Epithelial cell of esophagus (primary cell): ENCODE measurements at regions not wholly inside any gene's neighbourhood (a gene's known extent, or its start where the extent isn't known, plus 50 kb on each side); places are given as distances from the start of the nearest gene placed in this dataset.

ENCODE experiments used
- DNase-seq: peaks from one replicate; pipeline ENCODE4 v3.0.0; 2010; ENCODE audit warnings: low read depth
- H3K4me3 ChIP-seq: 2 replicates; pipeline ENCODE4 v1.5.1; 2011; ENCODE audit warnings: mild to moderate bottlenecking, low read length, control low read depth
- TF ChIP-seq, protein P1 (sequence below): IDR thresholded peaks from 2 replicates; pipeline ENCODE4 v1.5.1; 2011; ENCODE audit warnings: low read depth, mild to moderate bottlenecking, low read length, control low read depth, inconsistent platforms; ENCODE audit not compliant: insufficient read depth; ENCODE audit errors: missing control alignments

- H3K4me3 ChIP-seq = no peak overlapping the region
- DNase-seq = no peak
- TF ChIP-seq, protein P1, sequence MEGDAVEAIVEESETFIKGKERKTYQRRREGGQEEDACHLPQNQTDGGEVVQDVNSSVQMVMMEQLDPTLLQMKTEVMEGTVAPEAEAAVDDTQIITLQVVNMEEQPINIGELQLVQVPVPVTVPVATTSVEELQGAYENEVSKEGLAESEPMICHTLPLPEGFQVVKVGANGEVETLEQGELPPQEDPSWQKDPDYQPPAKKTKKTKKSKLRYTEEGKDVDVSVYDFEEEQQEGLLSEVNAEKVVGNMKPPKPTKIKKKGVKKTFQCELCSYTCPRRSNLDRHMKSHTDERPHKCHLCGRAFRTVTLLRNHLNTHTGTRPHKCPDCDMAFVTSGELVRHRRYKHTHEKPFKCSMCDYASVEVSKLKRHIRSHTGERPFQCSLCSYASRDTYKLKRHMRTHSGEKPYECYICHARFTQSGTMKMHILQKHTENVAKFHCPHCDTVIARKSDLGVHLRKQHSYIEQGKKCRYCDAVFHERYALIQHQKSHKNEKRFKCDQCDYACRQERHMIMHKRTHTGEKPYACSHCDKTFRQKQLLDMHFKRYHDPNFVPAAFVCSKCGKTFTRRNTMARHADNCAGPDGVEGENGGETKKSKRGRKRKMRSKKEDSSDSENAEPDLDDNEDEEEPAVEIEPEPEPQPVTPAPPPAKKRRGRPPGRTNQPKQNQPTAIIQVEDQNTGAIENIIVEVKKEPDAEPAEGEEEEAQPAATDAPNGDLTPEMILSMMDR = no peak
Observed at GRCh38 chr5:12323637-12324229, 419.5 kb upstream of the CTNND2 start.

DNA sequence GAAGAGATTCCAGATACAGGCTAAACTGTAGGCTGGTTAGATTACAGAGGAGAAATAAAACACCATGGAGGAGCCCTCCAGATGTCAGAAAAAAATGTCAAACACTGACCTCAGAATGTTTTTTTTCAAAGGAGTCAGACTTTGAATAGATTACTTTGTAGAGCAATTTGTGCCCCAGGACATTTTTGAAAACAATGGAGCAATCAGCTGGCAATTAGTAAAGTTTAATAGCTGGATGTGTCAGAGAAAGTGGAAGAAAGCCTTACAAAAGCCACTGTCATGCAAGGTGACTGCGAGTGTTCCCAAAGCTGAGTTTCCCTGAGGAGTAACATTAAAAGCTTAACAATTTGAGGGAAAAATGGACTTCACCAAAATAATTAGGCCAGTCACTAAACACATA, 417.8 kb upstream of the CTNND2 start:
- peak; percentile 21 for DNase-seq
- H3K4me3 ChIP-seq = no peak overlapping the region
- TF ChIP-seq, protein P1 = no peak

DNA sequence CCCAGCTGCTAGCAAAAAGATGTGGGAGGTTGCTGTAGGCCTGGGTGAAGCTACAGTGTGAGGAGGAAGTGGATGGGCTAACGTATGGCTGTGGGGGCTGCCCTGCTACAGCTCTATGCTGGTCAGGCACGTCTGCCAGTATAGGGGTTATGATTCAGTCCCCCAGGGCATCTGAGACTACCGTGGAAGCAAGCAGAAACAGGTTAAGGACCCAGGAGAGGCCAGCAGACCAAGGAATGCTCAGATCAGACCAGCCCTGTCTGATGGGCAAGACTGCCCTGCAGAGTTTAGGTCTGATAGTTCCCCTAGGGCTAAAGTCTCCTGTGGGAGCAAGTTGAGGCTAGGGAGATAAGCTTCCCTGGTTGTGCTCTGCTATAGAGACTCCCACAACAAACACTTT, 416.1 kb upstream of the CTNND2 start:
- TF ChIP-seq, protein P1 = no peak
- DNase-seq = peak; percentile 18

DNA sequence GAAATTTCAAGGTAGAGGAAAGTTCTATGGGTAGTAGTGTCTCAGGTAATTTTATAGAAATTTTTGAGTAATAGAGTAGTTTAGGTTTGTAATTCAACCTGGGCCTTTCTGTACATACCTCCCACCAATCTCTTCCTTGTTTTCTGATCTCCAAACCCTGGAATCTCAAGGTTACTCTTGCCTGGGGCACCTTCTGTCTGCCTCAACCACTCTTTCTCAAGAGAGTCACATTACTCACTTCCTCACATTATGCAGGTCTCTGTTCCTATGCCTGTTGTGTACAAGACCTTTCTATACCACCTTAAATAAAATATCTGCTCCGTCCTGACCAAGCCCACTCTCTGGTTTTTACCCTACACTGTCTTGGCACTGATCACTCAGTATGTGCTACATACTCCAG, 412.6 kb upstream of the CTNND2 start:
- no peak overlapping the region for H3K4me3 ChIP-seq
- DNase-seq = peak; percentile 85
- TF ChIP-seq, protein P1 = no peak

More for the DNA sequence above, 416.1 kb upstream of the CTNND2 start:
- H3K4me3 ChIP-seq = no peak overlapping the region

DNA sequence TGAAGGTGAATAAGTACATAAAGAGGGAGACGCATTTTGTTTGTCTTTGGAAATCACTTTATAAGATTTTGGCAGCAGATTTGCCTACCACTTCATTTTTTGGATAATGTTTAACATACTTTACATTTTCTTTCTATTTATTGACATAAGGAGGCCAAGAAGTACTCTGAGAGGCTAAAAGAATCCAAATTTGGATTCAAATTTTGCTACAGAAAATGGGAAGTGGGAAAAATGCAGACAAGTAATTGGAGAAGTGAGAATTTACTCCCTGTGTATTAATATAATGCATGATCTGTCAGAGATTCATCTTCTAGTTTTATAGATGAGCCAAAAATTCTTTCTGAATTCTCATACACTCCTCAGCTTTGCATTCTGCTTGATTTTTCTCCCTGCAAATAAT, 411.2 kb upstream of the CTNND2 start:
- H3K4me3 ChIP-seq = no peak overlapping the region
- no peak for DNase-seq
- TF ChIP-seq, protein P1 = no peak

- no peak overlapping the region for H3K4me3 ChIP-seq
- TF ChIP-seq, protein P1 = no peak
- DNase-seq = peak; percentile 59
Observed at GRCh38 chr5:12313602-12314001, 409.4 kb upstream of the CTNND2 start.

GRCh38 chr5:12312343-12312742, 408.1 kb upstream of the CTNND2 start:
- TF ChIP-seq, protein P1 = no peak
- DNase-seq = no peak
- H3K4me3 ChIP-seq = no peak overlapping the region
